HUES6 (cell line): ENCODE measurements at regions not wholly inside any gene's neighbourhood (a gene's known extent, or its start where the extent isn't known, plus 50 kb on each side); places are given as distances from the start of the nearest gene placed in this dataset.

Experiments
- H3K27ac ChIP-seq: 2 replicates; pipeline ENCODE4 v1.7.0; 2013; ENCODE audit warnings: low read depth, mild to moderate bottlenecking, low read length, inconsistent platforms
- H3K27me3 ChIP-seq: 2 replicates; pipeline ENCODE4 v1.6.1; 2013; ENCODE audit warnings: low read length; ENCODE audit not compliant: control insufficient read depth, insufficient read depth
- H3K36me3 ChIP-seq: 2 replicates; pipeline ENCODE4 v1.6.1; 2013; ENCODE audit warnings: low read length; ENCODE audit not compliant: control insufficient read depth, insufficient read depth
- H3K4me1 ChIP-seq: 2 replicates; pipeline ENCODE4 v1.6.1; 2013; ENCODE audit warnings: low read length; ENCODE audit not compliant: control insufficient read depth, insufficient read depth
- H3K4me3 ChIP-seq: 2 replicates; pipeline ENCODE4 v1.5.1; 2013; ENCODE audit warnings: low read depth, low read length
- H3K9ac ChIP-seq: one replicate; pipeline ENCODE4 v1.6.1; 2013; ENCODE audit warnings: mild to moderate bottlenecking, low read length
- H3K9me3 ChIP-seq: 2 replicates; pipeline ENCODE4 v1.6.1; 2013; ENCODE audit warnings: low read depth, low read length; ENCODE audit not compliant: control insufficient read depth, insufficient read depth

GRCh38 chr5:38207343-38207742, 51.0 kb upstream of the EGFLAM start:
- H3K9ac ChIP-seq, result no peak overlapping the region
- no peak overlapping the region for H3K27ac ChIP-seq
- H3K27me3 ChIP-seq, result no peaks in the 10 kb centered on the region
- no peak overlapping the region for H3K4me3 ChIP-seq
- no peaks in the 10 kb centered on the region for H3K36me3 ChIP-seq
- H3K4me1 ChIP-seq, result no peaks in the 10 kb centered on the region
- no peaks in the 10 kb centered on the region for H3K9me3 ChIP-seq

- no peak overlapping the region for H3K27ac ChIP-seq
- H3K9ac ChIP-seq, result no peak overlapping the region
- H3K27me3 ChIP-seq, result no peaks in the 10 kb centered on the region
- no peak overlapping the region for H3K4me3 ChIP-seq
- peaks cover 3% of the 10 kb centered on the region; the same call in 1 of the 2 replicates for H3K9me3 ChIP-seq
- no peaks in the 10 kb centered on the region for H3K4me1 ChIP-seq
- no peaks in the 10 kb centered on the region for H3K36me3 ChIP-seq
These were observed 55.6 kb upstream of the EGFLAM start for GRCh38 chr5:38202741-38203140.

- no peak overlapping the region for H3K27ac ChIP-seq
- no peaks in the 10 kb centered on the region for H3K36me3 ChIP-seq
- H3K9ac ChIP-seq, result no peak overlapping the region
- H3K27me3 ChIP-seq, result no peaks in the 10 kb centered on the region
- H3K4me1 ChIP-seq, result no peaks in the 10 kb centered on the region
- no peak overlapping the region for H3K4me3 ChIP-seq
- peaks cover 3% of the 10 kb centered on the region; the same call in 1 of the 2 replicates for H3K9me3 ChIP-seq
These were observed 57.3 kb upstream of the EGFLAM start for GRCh38 chr5:38200872-38201557.

GRCh38 chr5:38197118-38197517, 61.2 kb upstream of the EGFLAM start:
- Histone ChIP-seq H3K4me1 (no peaks in the 10 kb centered on the region), H3K27me3 (no peaks in the 10 kb centered on the region), H3K9me3 (peaks cover 3% of the 10 kb centered on the region; the same call in 1 of the 2 replicates), H3K36me3 (no peaks in the 10 kb centered on the region), H3K27ac (no peak overlapping the region), H3K9ac (no peak overlapping the region), H3K4me3 (no peak overlapping the region)

GRCh38 chr5:38193015-38193581, 65.3 kb upstream of the EGFLAM start:
- Histone ChIP-seq H3K9ac (no peak overlapping the region), H3K4me3 (no peak overlapping the region), H3K9me3 (no peaks in the 10 kb centered on the region), H3K27me3 (no peaks in the 10 kb centered on the region), H3K27ac (no peak overlapping the region), H3K4me1 (no peaks in the 10 kb centered on the region), H3K36me3 (no peaks in the 10 kb centered on the region)

GRCh38 chr5:38191693-38192092, 66.7 kb upstream of the EGFLAM start:
- no peaks in the 10 kb centered on the region for H3K27me3 ChIP-seq
- H3K36me3 ChIP-seq, result no peaks in the 10 kb centered on the region
- no peak overlapping the region for H3K9ac ChIP-seq
- H3K4me3 ChIP-seq, result no peak overlapping the region
- no peaks in the 10 kb centered on the region for H3K9me3 ChIP-seq
- H3K4me1 ChIP-seq, result no peaks in the 10 kb centered on the region
- no peak overlapping the region for H3K27ac ChIP-seq

GRCh38 chr5:38190111-38190510, 68.2 kb upstream of the EGFLAM start:
- Histone ChIP-seq H3K27ac (no peak overlapping the region), H3K4me1 (no peaks in the 10 kb centered on the region), H3K4me3 (no peak overlapping the region), H3K9ac (no peak overlapping the region), H3K27me3 (no peaks in the 10 kb centered on the region), H3K9me3 (no peaks in the 10 kb centered on the region), H3K36me3 (no peaks in the 10 kb centered on the region)

- Histone ChIP-seq H3K27me3 (no peaks in the 10 kb centered on the region), H3K9ac (no peak overlapping the region), H3K4me3 (no peak overlapping the region), H3K4me1 (no peaks in the 10 kb centered on the region), H3K9me3 (no peaks in the 10 kb centered on the region), H3K36me3 (no peaks in the 10 kb centered on the region), H3K27ac (no peak overlapping the region)
These were observed 69.3 kb upstream of the EGFLAM start for GRCh38 chr5:38189081-38189504.

- no peak overlapping the region for H3K9ac ChIP-seq
- no peak overlapping the region for H3K4me3 ChIP-seq
- no peak overlapping the region for H3K27ac ChIP-seq
- H3K27me3 ChIP-seq, result no peaks in the 10 kb centered on the region
- no peaks in the 10 kb centered on the region for H3K9me3 ChIP-seq
- no peaks in the 10 kb centered on the region for H3K36me3 ChIP-seq
- H3K4me1 ChIP-seq, result no peaks in the 10 kb centered on the region
These were observed 69.8 kb upstream of the EGFLAM start for GRCh38 chr5:38188591-38188990.

GRCh38 chr5:38187532-38187931, 70.8 kb upstream of the EGFLAM start:
- H3K36me3 ChIP-seq, result no peaks in the 10 kb centered on the region
- H3K27ac ChIP-seq, result no peak overlapping the region
- no peaks in the 10 kb centered on the region for H3K4me1 ChIP-seq
- no peaks in the 10 kb centered on the region for H3K9me3 ChIP-seq
- H3K9ac ChIP-seq, result no peak overlapping the region
- no peaks in the 10 kb centered on the region for H3K27me3 ChIP-seq
- no peak overlapping the region for H3K4me3 ChIP-seq

GRCh38 chr5:38184627-38185026, 73.7 kb upstream of the EGFLAM start:
- no peak overlapping the region for H3K27ac ChIP-seq
- no peak overlapping the region for H3K9ac ChIP-seq
- H3K36me3 ChIP-seq, result no peaks in the 10 kb centered on the region
- no peaks in the 10 kb centered on the region; the same call in 1 of the 2 replicates for H3K9me3 ChIP-seq
- H3K4me3 ChIP-seq, result no peak overlapping the region
- H3K27me3 ChIP-seq, result no peaks in the 10 kb centered on the region
- peaks cover 8% of the 10 kb centered on the region; the same call in 1 of the 2 replicates for H3K4me1 ChIP-seq
